IPS-18c (cell line): ENCODE measurements at regions not wholly inside any gene's neighbourhood (a gene's known extent, or its start where the extent isn't known, plus 50 kb on each side); places are given as distances from the start of the nearest gene placed in this dataset.
"Not testable (repeated sequence)": the region's sequence is repeated elsewhere in the genome, so short reads cannot be mapped to it uniquely, and the experiment has no call there.

Experiments
- H3K4me3 ChIP-seq: 2 replicates; pipeline ENCODE4 v1.7.0; 2013; ENCODE audit warnings: low read depth, mild to moderate bottlenecking, low read length, moderate library complexity; ENCODE audit not compliant: insufficient read depth
- H3K9me3 ChIP-seq: one replicate; pipeline ENCODE4 v1.6.1; 2013; ENCODE audit warnings: mild to moderate bottlenecking, low read length, moderate library complexity; ENCODE audit not compliant: control insufficient read depth, insufficient read depth

DNA sequence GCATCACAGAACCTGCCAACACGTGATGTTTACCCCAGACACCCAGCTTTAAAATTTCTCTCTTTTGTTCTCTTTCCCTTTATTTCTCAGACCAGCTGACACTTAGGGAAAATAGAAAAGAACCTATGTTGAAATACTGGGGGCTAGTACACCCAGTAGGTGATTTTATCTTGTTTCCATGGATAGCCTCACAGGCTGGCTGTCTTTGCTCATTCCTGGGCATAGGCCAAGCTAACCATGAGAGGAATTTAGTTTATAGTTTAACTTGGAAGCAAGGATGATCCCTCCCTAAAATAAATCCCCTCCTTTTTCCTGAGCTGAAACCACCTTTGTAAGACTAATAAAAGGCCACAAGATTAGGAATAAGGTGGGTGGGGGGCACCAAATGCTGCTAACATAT, 362.7 kb downstream of the GJA1 start:
- not testable (repeated sequence) for H3K4me3 ChIP-seq
- H3K9me3 ChIP-seq = peaks cover 10% of the 10 kb centered on the region

GRCh38 chr6:121799574-121799973, 364.1 kb downstream of the GJA1 start:
- H3K4me3 ChIP-seq = no peak overlapping the region
- peaks cover 10% of the 10 kb centered on the region for H3K9me3 ChIP-seq

DNA sequence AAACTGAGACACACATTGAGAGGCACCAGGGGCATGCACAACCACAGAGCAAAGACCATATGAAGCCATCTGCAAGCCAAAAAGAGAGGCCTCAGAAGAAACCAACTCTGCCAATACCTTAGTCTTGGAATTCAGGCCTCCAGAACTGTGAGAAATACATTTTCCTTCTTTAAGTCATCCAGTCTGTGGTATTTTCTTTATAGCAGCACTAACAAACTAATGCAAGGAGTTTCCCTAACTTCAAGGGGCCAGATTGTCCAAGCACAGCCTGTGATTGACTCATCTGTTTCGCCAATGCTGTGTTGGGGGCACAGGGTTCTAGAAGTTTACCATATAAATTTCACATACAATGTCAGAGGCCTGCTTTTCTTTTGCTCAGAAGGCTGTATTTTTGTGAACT, 364.6 kb downstream of the GJA1 start:
- no peak overlapping the region for H3K4me3 ChIP-seq
- H3K9me3 ChIP-seq = peaks cover 10% of the 10 kb centered on the region

DNA sequence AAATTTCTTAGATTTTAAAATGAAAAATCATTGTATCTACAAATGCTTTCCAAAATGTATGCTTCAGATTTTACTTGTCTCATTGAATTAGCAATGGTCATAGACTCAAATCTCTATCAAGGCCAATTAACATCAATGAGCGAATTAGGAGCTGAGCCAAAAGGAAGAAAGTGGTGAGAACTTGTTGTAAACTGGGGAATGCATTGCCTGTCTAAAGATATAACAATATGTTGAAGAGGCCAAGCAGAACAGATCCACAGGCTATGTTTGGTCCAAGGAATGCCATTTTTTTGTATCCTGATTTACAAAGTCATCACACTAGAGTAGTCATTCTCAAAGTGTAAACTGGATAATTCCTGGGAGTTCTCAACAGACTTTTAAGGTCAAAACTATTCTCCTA, 370.7 kb downstream of the GJA1 start:
- H3K9me3 ChIP-seq = peaks cover 5% of the 10 kb centered on the region
- H3K4me3 ChIP-seq = no peak overlapping the region

GRCh38 chr6:121809211-121809610, 373.8 kb downstream of the GJA1 start:
- no peak overlapping the region for H3K4me3 ChIP-seq
- H3K9me3 ChIP-seq = no peaks in the 10 kb centered on the region

- Histone ChIP-seq H3K4me3 (no peak overlapping the region), H3K9me3 (no peaks in the 10 kb centered on the region)
Measured at GRCh38 chr6:121810158-121811032, 374.9 kb downstream of the GJA1 start.

- H3K9me3 ChIP-seq = no peaks in the 10 kb centered on the region
- H3K4me3 ChIP-seq = no peak overlapping the region
Measured at GRCh38 chr6:121811106-121811505, 375.7 kb downstream of the GJA1 start.

DNA sequence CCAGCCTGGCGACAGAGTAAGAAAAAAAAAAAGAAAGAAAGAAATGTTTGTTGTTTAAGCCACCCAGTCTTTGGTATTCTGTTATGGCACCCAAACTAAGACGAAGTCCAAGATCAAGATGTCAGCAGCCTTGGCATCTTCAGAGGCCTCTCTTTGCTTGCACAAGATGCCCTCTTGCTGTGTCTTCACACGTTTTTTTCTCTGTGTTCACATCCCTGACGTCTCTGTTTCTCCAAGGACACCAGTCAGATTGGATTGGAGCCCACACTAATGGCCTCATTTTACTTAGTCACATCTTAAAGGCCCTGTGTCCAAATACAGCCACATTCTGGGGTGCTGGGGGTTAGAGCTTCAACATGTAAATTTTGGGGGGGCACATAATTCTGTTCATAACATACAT, 380.9 kb downstream of the GJA1 start:
- Histone ChIP-seq H3K9me3 (no peaks in the 10 kb centered on the region), H3K4me3 (no peak overlapping the region)

- H3K4me3 ChIP-seq = no peak overlapping the region
- no peaks in the 10 kb centered on the region for H3K9me3 ChIP-seq
Measured at GRCh38 chr6:121816906-121817540, 381.6 kb downstream of the GJA1 start.

DNA sequence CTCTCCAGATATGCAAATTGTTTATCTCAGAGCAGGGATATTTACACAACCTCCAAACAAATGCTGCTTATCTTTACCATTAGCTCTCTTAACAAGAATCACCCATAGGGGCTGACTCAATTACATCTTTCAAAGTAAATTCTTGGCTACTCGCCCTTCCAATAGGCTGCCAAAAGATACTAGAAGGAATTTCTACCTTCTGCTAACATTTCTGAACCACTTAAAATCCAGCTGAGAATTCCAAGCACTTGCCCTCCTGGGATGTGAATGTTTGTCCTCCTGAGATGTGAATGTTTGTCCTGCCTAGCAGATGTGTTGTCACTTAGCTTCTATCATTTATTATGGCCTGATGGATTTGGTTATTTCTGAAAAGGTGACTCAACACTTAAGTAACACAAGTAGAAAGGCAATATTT, 388.0 kb downstream of the GJA1 start:
- H3K4me3 ChIP-seq = no peak overlapping the region

DNA sequence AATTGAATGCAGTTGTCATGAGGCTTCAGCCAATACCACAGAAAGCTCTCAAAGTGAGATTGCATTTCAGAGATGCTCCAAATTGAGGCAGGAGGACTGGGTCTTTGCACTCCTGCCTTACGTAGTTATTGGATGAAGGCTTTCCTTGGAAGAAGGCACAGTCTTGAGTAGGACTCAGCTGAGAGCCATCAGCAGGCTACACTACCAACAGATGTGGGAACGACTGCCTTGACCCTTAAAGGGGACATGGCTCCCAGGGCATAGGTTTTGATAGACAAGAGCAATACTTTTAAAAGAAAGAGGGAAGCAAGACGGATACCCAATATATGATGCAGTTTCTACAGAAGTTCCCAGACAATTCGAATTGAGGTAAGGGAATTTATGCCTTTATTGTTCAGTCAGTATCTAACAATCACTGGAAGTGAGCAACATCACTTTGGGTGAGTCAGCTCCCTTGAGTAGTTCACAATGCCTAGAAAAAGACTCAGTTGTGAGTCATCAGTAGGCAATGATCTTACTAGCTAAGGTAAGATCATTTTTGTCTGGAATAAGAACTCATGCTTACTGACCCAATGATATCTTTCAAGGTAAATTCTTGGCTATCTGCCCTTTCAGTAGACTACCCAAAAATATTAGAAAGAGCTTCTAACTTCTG, 390.8 kb downstream of the GJA1 start:
- H3K4me3 ChIP-seq = no peak overlapping the region
- H3K9me3 ChIP-seq = no peaks in the 10 kb centered on the region

More for the DNA sequence above, 388.0 kb downstream of the GJA1 start:
- no peaks in the 10 kb centered on the region for H3K9me3 ChIP-seq

- H3K4me3 ChIP-seq = no peak overlapping the region
- H3K9me3 ChIP-seq = no peaks in the 10 kb centered on the region
Measured at GRCh38 chr6:121828146-121828886, 392.9 kb downstream of the GJA1 start.

DNA sequence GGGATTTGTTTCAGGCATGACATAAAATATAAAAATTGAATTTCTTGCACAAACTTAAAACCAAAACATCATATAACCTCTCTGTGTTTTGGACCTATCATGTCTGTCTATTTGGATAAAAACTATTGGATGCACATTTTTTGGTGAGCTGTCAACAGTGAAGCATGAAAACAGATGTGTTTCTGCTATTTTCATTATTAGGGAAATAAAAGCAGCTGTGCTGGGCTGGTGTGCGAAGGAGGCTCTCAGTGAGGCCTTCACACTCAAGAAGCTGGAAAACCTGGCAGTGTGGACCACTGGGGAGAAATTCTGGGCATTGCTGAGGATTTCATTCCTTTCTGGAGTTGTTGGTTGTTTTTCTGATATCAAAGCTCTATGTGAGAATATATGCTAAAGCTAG, 395.3 kb downstream of the GJA1 start:
- H3K9me3 ChIP-seq = no peaks in the 10 kb centered on the region

DNA sequence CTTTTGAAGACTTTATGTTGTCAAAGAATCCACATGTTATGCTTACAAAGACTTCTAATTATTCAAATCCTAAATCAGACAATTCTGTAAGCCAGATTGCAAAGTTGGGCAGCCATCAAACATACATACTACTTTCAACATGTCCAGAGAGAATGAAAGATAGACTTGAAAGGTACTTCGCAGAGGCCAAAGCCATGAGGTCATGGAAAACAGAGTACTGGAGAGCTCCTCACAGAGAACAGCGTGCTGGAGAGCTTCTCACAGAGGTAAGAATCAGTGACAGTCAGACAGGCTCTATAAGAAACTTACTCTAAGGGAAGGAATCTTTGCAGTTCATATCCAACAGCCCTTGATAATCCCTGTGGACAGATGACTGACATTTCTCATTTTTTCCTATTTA, 400.2 kb downstream of the GJA1 start:
- no peak overlapping the region for H3K4me3 ChIP-seq

More for the DNA sequence above, 395.3 kb downstream of the GJA1 start:
- no peak overlapping the region for H3K4me3 ChIP-seq

GRCh38 chr6:121837545-121838229, 402.2 kb downstream of the GJA1 start:
- Histone ChIP-seq H3K4me3 (no peak overlapping the region), H3K9me3 (no peaks in the 10 kb centered on the region)

More for the DNA sequence above, 400.2 kb downstream of the GJA1 start:
- H3K9me3 ChIP-seq = no peaks in the 10 kb centered on the region

DNA sequence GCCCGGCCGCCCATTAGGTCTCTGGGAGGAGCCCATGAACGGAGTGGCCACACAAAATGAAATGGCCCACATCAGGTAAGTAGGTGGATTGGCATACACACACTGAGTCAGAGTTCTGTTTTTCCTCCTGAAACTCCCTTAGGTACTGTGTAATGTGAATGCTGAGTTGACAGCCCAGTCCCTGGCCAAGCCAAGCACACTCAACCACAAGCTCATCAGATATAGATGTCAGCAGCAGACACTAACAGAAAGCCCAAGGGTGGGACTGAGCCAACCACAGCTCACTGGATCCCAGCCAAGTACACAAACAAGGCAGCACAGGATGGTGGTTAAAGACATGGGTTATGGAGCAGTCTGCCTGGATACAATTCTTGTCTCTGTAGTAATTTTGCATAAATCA, 403.4 kb downstream of the GJA1 start:
- no peak overlapping the region for H3K4me3 ChIP-seq
- no peaks in the 10 kb centered on the region for H3K9me3 ChIP-seq

- H3K4me3 ChIP-seq = no peak overlapping the region
- H3K9me3 ChIP-seq = no peaks in the 10 kb centered on the region
Measured at GRCh38 chr6:121839896-121840295, 404.4 kb downstream of the GJA1 start.
